ENCODE measurements at regions not wholly inside any gene's neighbourhood (a gene's known extent, or its start where the extent isn't known, plus 50 kb on each side); places are given as distances from the start of the nearest gene placed in this dataset.

DNA sequence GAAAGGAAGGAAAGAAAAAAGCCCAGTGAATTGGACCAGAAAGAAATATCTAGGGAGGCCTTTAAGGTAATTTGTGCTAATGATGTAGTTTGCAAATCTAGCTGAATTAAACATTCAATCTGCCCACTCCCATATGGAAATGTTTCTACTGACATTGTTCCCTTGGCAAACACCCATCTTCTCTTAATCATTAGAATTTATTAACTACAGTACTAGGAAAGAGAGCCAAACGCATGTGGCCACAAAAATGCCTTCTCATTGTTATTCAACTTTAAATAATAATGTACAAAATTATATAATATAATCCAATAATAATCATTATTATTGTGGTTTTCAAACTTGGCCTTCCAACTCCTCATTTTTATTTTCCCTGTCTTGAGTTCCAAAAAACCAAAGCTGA lies 234.7 kb downstream of the NHLRC3 start:
- H3K36me3 ChIP-seq (ENCODE audit: control insufficient read depth in 2 of 2, insufficient read depth in 2 of 2, low read length in 1 of 2), result no peaks in the 10 kb centered on the region
- H3K9me3 ChIP-seq (ENCODE audit: control insufficient read depth in 2 of 2, insufficient read depth in 1 of 2, low read depth in 1 of 2, low read length in 1 of 2), result no peaks in the 10 kb centered on the region
- no peaks in the 10 kb centered on the region for H3K4me1 ChIP-seq (ENCODE audit: control insufficient read depth in 2 of 2, insufficient read depth in 2 of 2, low read length in 1 of 2)
- no peak overlapping the region for H3K27ac ChIP-seq (ENCODE audit: low read depth in 2 of 2, low read length in 1 of 2)
- 64 to 69% methylated on average over 1 of the region's 1 CpG for WGBS, 2 donors
- H3K4me3 ChIP-seq (ENCODE audit: low read depth in 1 of 2, low read length in 2 of 2), result no peak overlapping the region
- no peaks in the 10 kb centered on the region for H3K27me3 ChIP-seq (ENCODE audit: control insufficient read depth in 1 of 2, insufficient read depth in 2 of 2, low read length in 2 of 2)

GRCh38 chr13:39273953-39274738 lies 235.9 kb downstream of the NHLRC3 start:
- WGBS, 2 donors, result 36 to 47% methylated on average over 6 of the region's 6 CpGs
- Histone ChIP-seq H3K27ac (ENCODE audit: low read depth in 2 of 2, low read length in 1 of 2) (no peak overlapping the region), H3K36me3 (ENCODE audit: control insufficient read depth in 2 of 2, insufficient read depth in 2 of 2, low read length in 1 of 2) (no peaks in the 10 kb centered on the region), H3K27me3 (ENCODE audit: control insufficient read depth in 1 of 2, insufficient read depth in 2 of 2, low read length in 2 of 2) (no peaks in the 10 kb centered on the region), H3K4me3 (ENCODE audit: low read depth in 1 of 2, low read length in 2 of 2) (no peak overlapping the region), H3K9me3 (ENCODE audit: control insufficient read depth in 2 of 2, insufficient read depth in 1 of 2, low read depth in 1 of 2, low read length in 1 of 2) (no peaks in the 10 kb centered on the region), H3K4me1 (ENCODE audit: control insufficient read depth in 2 of 2, insufficient read depth in 2 of 2, low read length in 1 of 2) (no peaks in the 10 kb centered on the region)

DNA sequence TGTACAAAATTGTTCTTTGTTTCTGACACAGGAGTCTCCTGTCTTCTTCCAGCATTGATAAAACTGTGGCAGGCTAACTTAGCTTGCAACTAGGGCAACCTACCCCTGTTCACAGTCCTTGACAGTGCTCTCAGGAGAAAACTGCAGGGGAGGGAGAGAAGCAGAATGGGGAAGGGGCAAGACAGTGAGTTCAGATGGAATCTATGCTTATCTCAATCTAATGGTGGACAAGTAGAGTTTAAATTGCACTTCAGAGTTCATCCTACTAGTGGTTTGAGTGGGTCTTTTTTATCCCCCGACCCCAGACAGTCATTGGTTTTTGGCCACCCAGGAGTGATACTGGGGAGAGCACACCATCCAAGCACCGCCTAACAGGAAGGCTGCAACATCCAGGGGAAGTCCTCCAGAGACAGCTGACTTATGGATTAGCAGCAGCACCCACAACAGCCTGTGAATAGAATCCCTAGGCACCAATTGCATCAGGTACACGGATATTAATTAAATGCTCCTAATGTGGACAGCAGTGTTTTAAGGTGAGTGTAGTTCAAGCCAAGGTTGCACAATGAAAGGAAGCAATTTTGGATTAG lies 236.6 kb downstream of the NHLRC3 start:
- H3K4me3 ChIP-seq (ENCODE audit: low read depth in 1 of 2, low read length in 2 of 2), result no peak overlapping the region
- no peaks in the 10 kb centered on the region for H3K4me1 ChIP-seq (ENCODE audit: control insufficient read depth in 2 of 2, insufficient read depth in 2 of 2, low read length in 1 of 2)
- H3K36me3 ChIP-seq (ENCODE audit: control insufficient read depth in 2 of 2, insufficient read depth in 2 of 2, low read length in 1 of 2), result no peaks in the 10 kb centered on the region
- no peaks in the 10 kb centered on the region for H3K27me3 ChIP-seq (ENCODE audit: control insufficient read depth in 1 of 2, insufficient read depth in 2 of 2, low read length in 2 of 2)
- no peaks in the 10 kb centered on the region for H3K9me3 ChIP-seq (ENCODE audit: control insufficient read depth in 2 of 2, insufficient read depth in 1 of 2, low read depth in 1 of 2, low read length in 1 of 2)
- no peak overlapping the region for H3K27ac ChIP-seq (ENCODE audit: low read depth in 2 of 2, low read length in 1 of 2)
- WGBS, 2 donors, result 81 to 85% methylated on average over 3 of the region's 3 CpGs

- H3K36me3 ChIP-seq (ENCODE audit: control insufficient read depth in 2 of 2, insufficient read depth in 2 of 2, low read length in 1 of 2), result no peaks in the 10 kb centered on the region
- no peaks in the 10 kb centered on the region for H3K27me3 ChIP-seq (ENCODE audit: control insufficient read depth in 1 of 2, insufficient read depth in 2 of 2, low read length in 2 of 2)
- no peak overlapping the region for H3K27ac ChIP-seq (ENCODE audit: low read depth in 2 of 2, low read length in 1 of 2)
- H3K9me3 ChIP-seq (ENCODE audit: control insufficient read depth in 2 of 2, insufficient read depth in 1 of 2, low read depth in 1 of 2, low read length in 1 of 2), result no peaks in the 10 kb centered on the region
- 82 to 85% methylated on average over 2 of the region's 2 CpGs for WGBS, 2 donors
- no peaks in the 10 kb centered on the region for H3K4me1 ChIP-seq (ENCODE audit: control insufficient read depth in 2 of 2, insufficient read depth in 2 of 2, low read length in 1 of 2)
- H3K4me3 ChIP-seq (ENCODE audit: low read depth in 1 of 2, low read length in 2 of 2), result no peak overlapping the region
Observed at GRCh38 chr13:39279077-39279476, 240.8 kb downstream of the NHLRC3 start.

GRCh38 chr13:39281539-39282150 lies 243.4 kb downstream of the NHLRC3 start:
- Histone ChIP-seq H3K27ac (ENCODE audit: low read depth in 2 of 2, low read length in 1 of 2) (no peak overlapping the region), H3K4me1 (ENCODE audit: control insufficient read depth in 2 of 2, insufficient read depth in 2 of 2, low read length in 1 of 2) (no peaks in the 10 kb centered on the region)
- WGBS, 2 donors, result 49 to 53% methylated on average over 1 of the region's 1 CpG

GRCh38 chr13:39282400-39282972 lies 244.2 kb downstream of the NHLRC3 start:
- WGBS, 2 donors, result 74 to 79% methylated on average over 4 of the region's 4 CpGs
- H3K9me3 ChIP-seq (ENCODE audit: control insufficient read depth in 2 of 2, insufficient read depth in 1 of 2, low read depth in 1 of 2, low read length in 1 of 2), result no peaks in the 10 kb centered on the region
- H3K4me3 ChIP-seq (ENCODE audit: low read depth in 1 of 2, low read length in 2 of 2), result no peak overlapping the region
- no peaks in the 10 kb centered on the region for H3K4me1 ChIP-seq (ENCODE audit: control insufficient read depth in 2 of 2, insufficient read depth in 2 of 2, low read length in 1 of 2)
- H3K27ac ChIP-seq (ENCODE audit: low read depth in 2 of 2, low read length in 1 of 2), result no peak overlapping the region
- H3K27me3 ChIP-seq (ENCODE audit: control insufficient read depth in 1 of 2, insufficient read depth in 2 of 2, low read length in 2 of 2), result no peaks in the 10 kb centered on the region
- H3K36me3 ChIP-seq (ENCODE audit: control insufficient read depth in 2 of 2, insufficient read depth in 2 of 2, low read length in 1 of 2), result no peaks in the 10 kb centered on the region

More at GRCh38 chr13:39281539-39282150, 243.4 kb downstream of the NHLRC3 start:
- Histone ChIP-seq H3K9me3 (ENCODE audit: control insufficient read depth in 2 of 2, insufficient read depth in 1 of 2, low read depth in 1 of 2, low read length in 1 of 2) (no peaks in the 10 kb centered on the region), H3K27me3 (ENCODE audit: control insufficient read depth in 1 of 2, insufficient read depth in 2 of 2, low read length in 2 of 2) (no peaks in the 10 kb centered on the region), H3K36me3 (ENCODE audit: control insufficient read depth in 2 of 2, insufficient read depth in 2 of 2, low read length in 1 of 2) (no peaks in the 10 kb centered on the region), H3K4me3 (ENCODE audit: low read depth in 1 of 2, low read length in 2 of 2) (no peak overlapping the region)

GRCh38 chr13:39283072-39283471 lies 244.8 kb downstream of the NHLRC3 start:
- Histone ChIP-seq H3K4me3 (ENCODE audit: low read depth in 1 of 2, low read length in 2 of 2) (no peak overlapping the region), H3K4me1 (ENCODE audit: control insufficient read depth in 2 of 2, insufficient read depth in 2 of 2, low read length in 1 of 2) (no peaks in the 10 kb centered on the region), H3K27me3 (ENCODE audit: control insufficient read depth in 1 of 2, insufficient read depth in 2 of 2, low read length in 2 of 2) (no peaks in the 10 kb centered on the region), H3K36me3 (ENCODE audit: control insufficient read depth in 2 of 2, insufficient read depth in 2 of 2, low read length in 1 of 2) (no peaks in the 10 kb centered on the region), H3K27ac (ENCODE audit: low read depth in 2 of 2, low read length in 1 of 2) (no peak overlapping the region), H3K9me3 (ENCODE audit: control insufficient read depth in 2 of 2, insufficient read depth in 1 of 2, low read depth in 1 of 2, low read length in 1 of 2) (no peaks in the 10 kb centered on the region)
- WGBS, 2 donors, result 50 to 51% methylated on average over 1 of the region's 1 CpG

DNA sequence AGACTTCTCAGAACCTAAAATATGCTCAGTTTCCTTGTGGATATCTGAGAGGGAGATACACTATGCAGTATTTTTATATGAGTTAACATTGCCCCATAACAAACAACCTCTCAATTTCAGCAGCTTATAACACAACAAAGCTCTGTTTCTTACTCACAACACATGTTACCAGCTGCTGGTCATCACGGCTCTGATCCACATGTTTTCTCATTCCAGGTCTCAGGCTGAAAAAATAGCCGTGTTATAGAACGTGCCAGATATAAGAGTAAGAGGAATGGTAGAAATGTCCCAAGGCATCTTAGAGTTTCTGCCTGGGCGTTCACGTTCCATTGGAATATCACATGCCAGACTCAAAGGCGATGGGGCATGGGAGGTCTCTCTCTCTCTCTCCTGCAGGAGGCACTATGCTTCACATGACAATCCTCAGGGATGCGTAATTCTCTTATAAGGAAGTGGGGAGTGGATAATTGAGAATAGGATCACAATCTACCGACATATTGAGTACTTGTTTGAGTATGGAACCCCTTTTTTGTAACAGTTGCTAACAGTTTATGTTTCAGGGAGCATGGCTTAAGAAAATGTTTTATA lies 246.6 kb downstream of the NHLRC3 start:
- WGBS, 2 donors, result 87 to 90% methylated on average over 8 of the region's 8 CpGs
- no peak overlapping the region for H3K27ac ChIP-seq (ENCODE audit: low read depth in 2 of 2, low read length in 1 of 2)

More for the DNA sequence above, 246.6 kb downstream of the NHLRC3 start:
- Histone ChIP-seq H3K4me3 (ENCODE audit: low read depth in 1 of 2, low read length in 2 of 2) (no peak overlapping the region), H3K36me3 (ENCODE audit: control insufficient read depth in 2 of 2, insufficient read depth in 2 of 2, low read length in 1 of 2) (no peaks in the 10 kb centered on the region), H3K4me1 (ENCODE audit: control insufficient read depth in 2 of 2, insufficient read depth in 2 of 2, low read length in 1 of 2) (no peaks in the 10 kb centered on the region), H3K9me3 (ENCODE audit: control insufficient read depth in 2 of 2, insufficient read depth in 1 of 2, low read depth in 1 of 2, low read length in 1 of 2) (no peaks in the 10 kb centered on the region), H3K27me3 (ENCODE audit: control insufficient read depth in 1 of 2, insufficient read depth in 2 of 2, low read length in 2 of 2) (no peaks in the 10 kb centered on the region)

Data from esophagus (tissue), 2 donors.